Mucosa of descending colon (tissue), 3 donors: ENCODE measurements at regions not wholly inside any gene's neighbourhood (a gene's known extent, or its start where the extent isn't known, plus 50 kb on each side); places are given as distances from the start of the nearest gene placed in this dataset.

Experiments used
- ATAC-seq: fragments of 200-7000 bp; cut with Tn5 transposase; one replicate; pipeline ENCODE4 v1.9.1; 2020; ENCODE audit warnings: mild to moderate bottlenecking, moderate library complexity
- DNase-seq, 3 donors: peaks; one replicate each; pipeline ENCODE4 v3.0.0-alpha.2; 2020
- H3K36me3 ChIP-seq: fragments of 200-600 bp; one replicate; pipeline ENCODE4 v1.8.0; 2021; ENCODE audit warnings: low read depth, mild to moderate bottlenecking
- H3K4me1 ChIP-seq: fragments of 200-600 bp; one replicate; pipeline ENCODE4 v1.8.0; 2021; ENCODE audit warnings: low read depth, mild to moderate bottlenecking
- H3K4me3 ChIP-seq: fragments of 200-600 bp; one replicate; pipeline ENCODE4 v1.8.0; 2021; ENCODE audit warnings: mild to moderate bottlenecking
- H3K9me3 ChIP-seq: fragments of 200-600 bp; one replicate; pipeline ENCODE4 v1.8.0; 2021; ENCODE audit warnings: mild to moderate bottlenecking
- CTCF ChIP-seq: fragments of 200-600 bp; IDR thresholded peaks from one replicate; pipeline ENCODE4 v1.8.0; 2022; ENCODE audit warnings: antibody characterized with exemption, mild to moderate bottlenecking
- intact Hi-C, 2 donors: fragments of 100-400 bp; cut with DNase I in 1 of 2; cut with micrococcal nuclease in 1 of 2; formaldehyde crosslinking; loops; one replicate each; pipeline versions ENCODE4 v1.11.0 to v1.11.1; 2022; cut with DNase I, micrococcal nuclease
- donor health status: DM: no; HTN: no; CAD: no; lungs with moderate emphysema.
- donor health status: DM: no; HTN: no; CAD: no.
- donor health status: DM: no; HTN: yes; CAD: no.

DNA sequence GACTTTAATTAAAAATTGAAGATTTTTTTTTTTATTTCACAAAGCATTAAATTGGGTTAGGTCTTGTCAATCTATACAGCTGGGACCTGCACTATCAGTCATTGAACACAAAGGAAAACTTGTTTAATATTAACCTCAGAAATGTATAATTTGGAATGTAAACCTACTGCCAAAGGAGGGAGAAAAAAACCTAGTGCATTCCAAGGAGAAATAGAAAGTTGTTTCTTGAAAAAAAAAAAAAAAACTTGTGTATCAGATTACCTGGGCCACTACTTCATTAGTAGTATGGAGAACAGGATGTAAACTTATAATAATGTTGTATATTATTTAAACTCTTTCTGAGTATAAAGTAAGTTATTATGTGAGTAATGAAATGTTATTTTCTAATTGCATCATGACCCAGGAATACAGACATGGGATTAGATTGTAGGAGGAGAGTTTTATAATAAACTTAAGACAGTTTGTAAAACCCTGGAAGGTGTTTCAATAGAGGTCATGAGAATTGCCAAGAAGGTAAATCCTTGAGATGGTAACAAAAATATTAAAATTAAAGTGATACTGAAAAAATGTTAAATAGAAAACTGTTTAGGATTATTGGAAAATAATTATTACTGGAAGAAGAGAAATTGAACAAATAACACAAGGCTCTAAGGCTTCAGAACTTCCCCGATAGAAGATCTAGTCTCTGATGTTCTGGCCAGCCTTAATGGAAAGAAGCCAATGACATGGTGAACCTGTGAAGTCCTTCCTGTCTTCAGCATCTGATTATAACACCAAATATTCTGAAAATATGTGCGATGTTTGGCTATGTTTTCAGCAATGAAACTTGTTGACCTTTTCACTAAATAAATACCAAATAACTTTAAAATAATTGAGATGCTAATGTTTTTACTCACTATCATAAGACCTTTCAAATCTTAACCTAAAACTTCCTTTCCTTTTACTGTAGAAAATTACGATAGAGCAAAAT, 412.8 kb upstream of the LYPLAL1 start:
- no peaks in the 10 kb centered on the region for H3K36me3 ChIP-seq
- no peak for TF ChIP-seq CTCF
- no peaks in the 10 kb centered on the region for H3K4me1 ChIP-seq
- ATAC-seq (no peak), DNase-seq (no peak)
- intact Hi-C loops = no loop called here
- no peak overlapping the region for H3K4me3 ChIP-seq
- H3K9me3 ChIP-seq = no peaks in the 10 kb centered on the region

GRCh38 chr1:218763538-218763937, 410.1 kb upstream of the LYPLAL1 start:
- no peak for TF ChIP-seq CTCF
- intact Hi-C loops = no loop called here
- Histone ChIP-seq H3K36me3 (no peaks in the 10 kb centered on the region), H3K9me3 (no peaks in the 10 kb centered on the region), H3K4me1 (no peaks in the 10 kb centered on the region), H3K4me3 (no peak overlapping the region)
- DNase-seq = no peak
- no peak for ATAC-seq

GRCh38 chr1:218765753-218766152, 407.9 kb upstream of the LYPLAL1 start:
- Histone ChIP-seq H3K9me3 (no peaks in the 10 kb centered on the region), H3K4me3 (no peak overlapping the region), H3K36me3 (no peaks in the 10 kb centered on the region), H3K4me1 (no peaks in the 10 kb centered on the region)
- DNase-seq = no peak
- intact Hi-C loops = no loop called here
- ATAC-seq = no peak
- TF ChIP-seq CTCF = no peak

- Histone ChIP-seq H3K9me3 (no peaks in the 10 kb centered on the region), H3K4me3 (no peak overlapping the region), H3K36me3 (no peaks in the 10 kb centered on the region), H3K4me1 (no peaks in the 10 kb centered on the region)
- no peak for DNase-seq
- no peak for ATAC-seq
- intact Hi-C loops = no loop called here
- TF ChIP-seq CTCF = no peak
Measured at GRCh38 chr1:218771931-218772330, 401.7 kb upstream of the LYPLAL1 start.

- Histone ChIP-seq H3K9me3 (no peaks in the 10 kb centered on the region), H3K36me3 (no peaks in the 10 kb centered on the region), H3K4me3 (no peak overlapping the region), H3K4me1 (no peaks in the 10 kb centered on the region)
- TF ChIP-seq CTCF = no peak
- DNase-seq (no peak), ATAC-seq (no peak)
- intact Hi-C loops = no loop called here
Measured at GRCh38 chr1:218772575-218772974, 401.1 kb upstream of the LYPLAL1 start.
